Stimulated activated CD4-positive, alpha-beta T cell treated with anti-CD3 and anti-CD28 coated beads, Interleukin-4, amount 100 ng/mL, for 48 hours (primary cell): ENCODE measurements at regions not wholly inside any gene's neighbourhood (a gene's known extent, or its start where the extent isn't known, plus 50 kb on each side); places are given as distances from the start of the nearest gene placed in this dataset.
"Not testable (repeated sequence)": the region's sequence is repeated elsewhere in the genome, so short reads cannot be mapped to it uniquely, and the experiment has no call there.

Experiments
- DNase-seq, 2 donors: peaks; one replicate each; pipeline ENCODE4 v3.0.0-alpha.2; 2020; ENCODE audit warnings: low read depth in 2 of 2

GRCh38 chr2:183458460-183458859 is 334.2 kb downstream of the NUP35 start:
- DNase-seq: no peak

GRCh38 chr2:183459466-183459865 is 335.2 kb downstream of the NUP35 start:
- no peak for DNase-seq

- no peak for DNase-seq
Observed at GRCh38 chr2:183463821-183464220, 339.6 kb downstream of the NUP35 start.

- no peak for DNase-seq
Observed at GRCh38 chr2:183465048-183465447, 340.8 kb downstream of the NUP35 start.

- DNase-seq: no peak
Observed at GRCh38 chr2:183474912-183475695, 350.9 kb downstream of the NUP35 start.

- DNase-seq: no peak
Observed at GRCh38 chr2:183476490-183476889, 352.2 kb downstream of the NUP35 start.

GRCh38 chr2:183477296-183477695 is 353.1 kb downstream of the NUP35 start:
- DNase-seq: no peak

- not testable (repeated sequence) for DNase-seq
Observed at GRCh38 chr2:183478941-183479595, 354.8 kb downstream of the NUP35 start.

GRCh38 chr2:183487326-183487725 is 363.1 kb downstream of the NUP35 start:
- no peak for DNase-seq

GRCh38 chr2:183488421-183488820 is 364.2 kb downstream of the NUP35 start:
- DNase-seq: no peak

- DNase-seq: no peak
Observed at GRCh38 chr2:183490489-183490888, 366.2 kb downstream of the NUP35 start.

- no peak for DNase-seq
Observed at GRCh38 chr2:183490914-183491313, 366.7 kb downstream of the NUP35 start.

- DNase-seq: no peak
Observed at GRCh38 chr2:183493040-183493439, 368.8 kb downstream of the NUP35 start.

- DNase-seq: no peak
Observed at GRCh38 chr2:183495079-183495478, 370.8 kb downstream of the NUP35 start.

GRCh38 chr2:183495589-183496267 is 371.5 kb downstream of the NUP35 start:
- no peak for DNase-seq

GRCh38 chr2:183497861-183498260 is 373.6 kb downstream of the NUP35 start:
- DNase-seq: no peak

GRCh38 chr2:183505911-183506310 is 381.7 kb downstream of the NUP35 start:
- DNase-seq: no peak

- DNase-seq: no peak
Observed at GRCh38 chr2:183511154-183511553, 386.9 kb downstream of the NUP35 start.

- no peak for DNase-seq
Observed at GRCh38 chr2:183519371-183520056, 395.3 kb downstream of the NUP35 start.

- DNase-seq: no peak
Observed at GRCh38 chr2:183521911-183522310, 397.7 kb downstream of the NUP35 start.

GRCh38 chr2:183522489-183523266 is 398.4 kb downstream of the NUP35 start:
- DNase-seq: no peak
